Calu3 (cell line): ENCODE measurements at regions not wholly inside any gene's neighbourhood (a gene's known extent, or its start where the extent isn't known, plus 50 kb on each side); places are given as distances from the start of the nearest gene placed in this dataset.

Experiments
- BruUV-seq: library from RNA; stranded (reverse); fragments of 400-500 nt; replicated peaks from 2 replicates; lab custom pipeline; 2021; lab: Mats Ljungman, UMichigan
- CTCF ChIA-PET: fragments of 300-600 bp; sonication (Branson Sonifier 250); formaldehyde crosslinking; loops from one replicate; lab custom pipeline; 2022; ENCODE audit warnings: antibody characterized with exemption; lab: Charles Lee
- DNase-seq: peaks from one replicate; pipeline ENCODE4 v3.0.0; 2022
- H3K27ac Mint-ChIP-seq: one replicate; pipeline ENCODE4 v1.8.0; 2022; ENCODE audit warnings: mixed read lengths; ENCODE audit not compliant: unreplicated experiment
- H3K27me3 Mint-ChIP-seq: one replicate; pipeline ENCODE4 v1.8.0; 2022; ENCODE audit warnings: mixed read lengths; ENCODE audit not compliant: unreplicated experiment
- H3K36me3 Mint-ChIP-seq: one replicate; pipeline ENCODE4 v1.8.0; 2022; ENCODE audit warnings: mild to moderate bottlenecking, moderate library complexity, mixed read lengths; ENCODE audit not compliant: insufficient read depth, unreplicated experiment
- H3K4me1 Mint-ChIP-seq: one replicate; pipeline ENCODE4 v1.8.0; 2022; ENCODE audit warnings: mild to moderate bottlenecking, low read depth, mixed read lengths; ENCODE audit not compliant: unreplicated experiment
- H3K4me3 Mint-ChIP-seq: one replicate; pipeline ENCODE4 v1.8.0; 2022; ENCODE audit warnings: mild to moderate bottlenecking, low read depth, moderate library complexity, mixed read lengths; ENCODE audit not compliant: unreplicated experiment
- H3K9me3 Mint-ChIP-seq: one replicate; pipeline ENCODE4 v1.8.0; 2022; ENCODE audit warnings: low read depth, mixed read lengths; ENCODE audit not compliant: unreplicated experiment
- CTCF ChIP-seq: fragments of 200-600 bp; IDR thresholded peaks from one replicate; pipeline ENCODE4 v1.8.0; 2022; ENCODE audit warnings: antibody characterized with exemption; ENCODE audit not compliant: unreplicated experiment
- intact Hi-C: fragments of 100-400 bp; cut with micrococcal nuclease; formaldehyde crosslinking; loops from one replicate; pipeline ENCODE4 v1.10.0; 2022; ENCODE audit not compliant: unreplicated experiment

- no TSS peak for BruUV-seq
- DNase-seq, result no peak
- H3K4me3 Mint-ChIP-seq, result peak overlapping the region; percentile 9
- CTCF ChIA-PET, result no interaction called here
- H3K27me3 Mint-ChIP-seq, result no peaks in the 10 kb centered on the region
- TF ChIP-seq CTCF, result no peak
- H3K4me1 Mint-ChIP-seq, result peaks cover 60% of the 10 kb centered on the region
- no peaks in the 10 kb centered on the region for H3K9me3 Mint-ChIP-seq
- intact Hi-C loops, result no loop called here
- H3K36me3 Mint-ChIP-seq, result peaks cover 71% of the 10 kb centered on the region
- peak overlapping the region; percentile 87 for H3K27ac Mint-ChIP-seq
These were observed 265.3 kb downstream of the SEC14L1 start for GRCh38 chr17:77405867-77406732.

GRCh38 chr17:77407321-77408277 lies 266.8 kb downstream of the SEC14L1 start:
- DNase-seq, result no peak
- Mint-ChIP-seq H3K9me3 (no peaks in the 10 kb centered on the region), H3K27me3 (no peaks in the 10 kb centered on the region), H3K36me3 (peaks cover 68% of the 10 kb centered on the region), H3K27ac (no peak overlapping the region), H3K4me3 (no peak overlapping the region), H3K4me1 (peaks cover 70% of the 10 kb centered on the region)
- intact Hi-C loops, result no loop called here
- CTCF ChIA-PET, result interaction anchor here (1.4 kb wide), 1 partner anchor 8 kb away, joined by 3 read pairs; no protein-coding TSS in a partner anchor
- no peak for TF ChIP-seq CTCF
- no TSS peak for BruUV-seq

- peaks cover 70% of the 10 kb centered on the region for H3K4me1 Mint-ChIP-seq
- intact Hi-C loops, result no loop called here
- CTCF ChIA-PET, result interaction anchor here (1.4 kb wide), 1 partner anchor 9 kb away, joined by 3 read pairs; no protein-coding TSS in a partner anchor
- no TSS peak for BruUV-seq
- no peak overlapping the region for H3K27ac Mint-ChIP-seq
- no peaks in the 10 kb centered on the region for H3K27me3 Mint-ChIP-seq
- H3K36me3 Mint-ChIP-seq, result peaks cover 68% of the 10 kb centered on the region
- no peak for DNase-seq
- H3K9me3 Mint-ChIP-seq, result no peaks in the 10 kb centered on the region
- no peak overlapping the region for H3K4me3 Mint-ChIP-seq
- TF ChIP-seq CTCF, result no peak
These were observed 267.5 kb downstream of the SEC14L1 start for GRCh38 chr17:77408284-77408683.
